ENCODE measurements at regions not wholly inside any gene's neighbourhood (a gene's known extent, or its start where the extent isn't known, plus 50 kb on each side); places are given as distances from the start of the nearest gene placed in this dataset.

DNA sequence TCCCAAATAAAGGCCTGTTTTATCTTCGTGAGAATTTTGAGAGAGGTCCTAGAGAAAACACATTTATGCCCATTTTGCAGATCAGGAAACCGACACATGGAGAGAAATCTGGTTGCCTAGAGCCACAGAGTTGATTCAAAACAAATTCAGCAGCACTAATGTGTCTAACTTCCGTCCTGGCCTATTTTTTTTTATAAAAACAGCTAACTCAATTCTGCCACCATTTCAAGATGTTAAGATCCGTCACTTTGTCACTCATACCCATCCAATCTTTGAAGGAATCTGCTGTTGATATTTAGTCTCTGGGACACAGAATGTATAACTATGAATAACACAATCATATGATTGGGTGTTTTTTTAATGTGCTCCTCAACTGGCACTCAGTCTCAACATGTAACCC is 611.1 kb upstream of the ARID1B start:
- no peak for TF ChIP-seq NFE2L2 (IDR thresholded peaks at IDR 0.05; ENCODE audit: low read depth, low read length)
- TF ChIP-seq CHD1 (IDR thresholded peaks at IDR 0.05; ENCODE audit: low read depth, low read length): no peak
- TF ChIP-seq RFX5 (IDR thresholded peaks at IDR 0.05; ENCODE audit: low read depth, low read length): no peak
- TF ChIP-seq, protein P1, sequence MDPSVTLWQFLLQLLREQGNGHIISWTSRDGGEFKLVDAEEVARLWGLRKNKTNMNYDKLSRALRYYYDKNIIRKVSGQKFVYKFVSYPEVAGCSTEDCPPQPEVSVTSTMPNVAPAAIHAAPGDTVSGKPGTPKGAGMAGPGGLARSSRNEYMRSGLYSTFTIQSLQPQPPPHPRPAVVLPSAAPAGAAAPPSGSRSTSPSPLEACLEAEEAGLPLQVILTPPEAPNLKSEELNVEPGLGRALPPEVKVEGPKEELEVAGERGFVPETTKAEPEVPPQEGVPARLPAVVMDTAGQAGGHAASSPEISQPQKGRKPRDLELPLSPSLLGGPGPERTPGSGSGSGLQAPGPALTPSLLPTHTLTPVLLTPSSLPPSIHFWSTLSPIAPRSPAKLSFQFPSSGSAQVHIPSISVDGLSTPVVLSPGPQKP (IDR thresholded peaks at IDR 0.05; ENCODE audit: borderline replicate concordance, low read depth, low read length): no peak
- TF ChIP-seq MXI1 (IDR thresholded peaks at IDR 0.05; ENCODE audit: borderline replicate concordance, low read depth, low read length): no peak
- TF ChIP-seq CEBPB (IDR thresholded peaks at IDR 0.05; ENCODE audit: low read depth, low read length): no peak
- no peak for TF ChIP-seq MAZ (IDR thresholded peaks at IDR 0.05; ENCODE audit: borderline replicate concordance, low read depth, low read length)
- TF ChIP-seq RAD21 (IDR thresholded peaks at IDR 0.05; ENCODE audit: low read length): no peak
- no peak for TF ChIP-seq POLR2A (IDR thresholded peaks at IDR 0.05; ENCODE audit: low read depth, low read length)
- no peak for TF ChIP-seq USF2 (IDR thresholded peaks at IDR 0.05; ENCODE audit: low read depth, low read length)
- no peak for TF ChIP-seq CTCF (conservative IDR thresholded peaks at IDR 0.05; ENCODE audit: low read depth, low read length)
- no peak for TF ChIP-seq BHLHE40 (IDR thresholded peaks at IDR 0.05; ENCODE audit: low read depth, low read length)
- no peak for TF ChIP-seq MAFK (IDR thresholded peaks at IDR 0.05; ENCODE audit: low read depth, low read length)
- H2AK5ac ChIP-seq (ENCODE audit: low read depth, low read length): no peak overlapping the region
- no CpG with 5 or more reads among the region's 4 CpGs for WGBS, 2 experiments (ENCODE audit: extremely low coverage in 2 of 2, insufficient read length in 1 of 2)
- ChIA-PET POLR2A (ENCODE audit: unreplicated experiment) (no interaction called here), CTCF (no interaction called here)
- no peak overlapping the region for H3K27ac ChIP-seq (ENCODE audit: insufficient read depth, low read length)
- H3K9ac ChIP-seq (ENCODE audit: low read depth, low read length): no peak overlapping the region
- no peak overlapping the region for H2BK20ac ChIP-seq (ENCODE audit: low read depth, low read length)
- H4K8ac ChIP-seq (ENCODE audit: low read depth in 2 of 2, low read length in 2 of 2): no peak overlapping the region
- no peaks in the 10 kb centered on the region for H3K36me3 ChIP-seq (ENCODE audit: control insufficient read depth, insufficient read depth, low read length)
- no peaks in the 10 kb centered on the region for H3K27me3 ChIP-seq (ENCODE audit: control insufficient read depth, insufficient read depth, low read length)
- no peak overlapping the region for H4K91ac ChIP-seq (ENCODE audit: insufficient read depth, low read depth, low read length)
- peaks cover 5% of the 10 kb centered on the region; the same call in 1 of the 2 replicates for H3K9me1 ChIP-seq (ENCODE audit: insufficient read depth, low read length)
- DNase-seq (no peak), ATAC-seq (ENCODE audit: low read depth) (no peak)
- H3K9me3 ChIP-seq (ENCODE audit: control insufficient read depth, insufficient read depth, low read length): no peaks in the 10 kb centered on the region
- H2AFZ ChIP-seq (replicated peaks; ENCODE audit: low read length, poor library complexity): no peak overlapping the region
- dilution Hi-C loops (cut with HindIII; ENCODE audit: low sequenced_read_pairs, unreplicated experiment) (no loop called here), intact Hi-C loops (cut with micrococcal nuclease) (no loop called here), in situ Hi-C loops (cut with MboI; ENCODE audit: low sequenced_read_pairs) (no loop called here)
- no peak overlapping the region for H3K18ac ChIP-seq (ENCODE audit: low read depth, low read length)
- no peak overlapping the region for H2BK5ac ChIP-seq (ENCODE audit: low read depth, low read length, poor library complexity, severe bottlenecking)
- H2BK15ac ChIP-seq (ENCODE audit: low read depth, low read length): no peak overlapping the region
- no peak overlapping the region for H4K5ac ChIP-seq (ENCODE audit: low read depth, low read length)
- H3K56ac ChIP-seq (ENCODE audit: extremely low read depth, insufficient read depth, low read length): no peak overlapping the region
- H3K79me1 ChIP-seq (ENCODE audit: low read depth in 1 of 2, low read length in 2 of 2): no peaks in the 10 kb centered on the region
- H3K4ac ChIP-seq (ENCODE audit: low read depth, low read length): no peak overlapping the region
- H3K23ac ChIP-seq (ENCODE audit: low read depth, low read length): no peak overlapping the region
- no peaks in the 10 kb centered on the region for H4K20me1 ChIP-seq (ENCODE audit: insufficient read depth, low read length)
- H2BK120ac ChIP-seq (ENCODE audit: low read depth, low read length): no peak overlapping the region
- H3K4me2 ChIP-seq (ENCODE audit: low read depth, low read length): no peak overlapping the region
- no TSS peak for BruUV-seq (replicated peaks)
- H3K4me3 ChIP-seq (ENCODE audit: insufficient read depth, low read depth, low read length): no peak overlapping the region
- peaks cover 3% of the 10 kb centered on the region for H3K4me1 ChIP-seq (ENCODE audit: control insufficient read depth, insufficient read depth, low read length)
- H3K14ac ChIP-seq (replicated peaks; ENCODE audit: low read depth, low read length): no peak overlapping the region
- no peak overlapping the region for H2AK9ac ChIP-seq (replicated peaks; ENCODE audit: low read depth, low read length, poor library complexity)
